Chondrocyte (in vitro differentiated cells): ENCODE measurements at regions not wholly inside any gene's neighbourhood (a gene's known extent, or its start where the extent isn't known, plus 50 kb on each side); places are given as distances from the start of the nearest gene placed in this dataset.

Experiments
- DNase-seq: peaks from one replicate; pipeline ENCODE4 v3.0.0; 2021; ENCODE audit warnings: mixed read lengths, low spot score
- H3K27ac Mint-ChIP-seq: one replicate; pipeline ENCODE4 v1.8.0; 2021; ENCODE audit warnings: mild to moderate bottlenecking, moderate library complexity, mixed read lengths; ENCODE audit not compliant: unreplicated experiment
- H3K27me3 Mint-ChIP-seq: 2 replicates; pipeline ENCODE4 v1.8.0; 2021; ENCODE audit warnings: low read depth, mixed read lengths
- H3K36me3 Mint-ChIP-seq: 2 replicates; pipeline ENCODE4 v1.8.0; 2021; ENCODE audit warnings: low read depth, mixed read lengths
- H3K4me1 Mint-ChIP-seq: 2 replicates; pipeline ENCODE4 v1.8.0; 2021; ENCODE audit warnings: low read depth, mild to moderate bottlenecking, mixed read lengths
- H3K4me3 Mint-ChIP-seq: one replicate; pipeline ENCODE4 v1.8.0; 2021; ENCODE audit warnings: mild to moderate bottlenecking, moderate library complexity, mixed read lengths; ENCODE audit not compliant: unreplicated experiment
- H3K9me3 Mint-ChIP-seq: 2 replicates; pipeline ENCODE4 v1.8.0; 2021; ENCODE audit warnings: low read depth, mixed read lengths
- TF ChIP-seq, protein P1 (sequence below): fragments of 200-600 bp; sonication (generic); IDR thresholded peaks from 2 replicates; pipeline ENCODE4 v1.5.0; 2021; ENCODE audit warnings: antibody characterized with exemption, mild to moderate bottlenecking, moderate library complexity

DNA sequence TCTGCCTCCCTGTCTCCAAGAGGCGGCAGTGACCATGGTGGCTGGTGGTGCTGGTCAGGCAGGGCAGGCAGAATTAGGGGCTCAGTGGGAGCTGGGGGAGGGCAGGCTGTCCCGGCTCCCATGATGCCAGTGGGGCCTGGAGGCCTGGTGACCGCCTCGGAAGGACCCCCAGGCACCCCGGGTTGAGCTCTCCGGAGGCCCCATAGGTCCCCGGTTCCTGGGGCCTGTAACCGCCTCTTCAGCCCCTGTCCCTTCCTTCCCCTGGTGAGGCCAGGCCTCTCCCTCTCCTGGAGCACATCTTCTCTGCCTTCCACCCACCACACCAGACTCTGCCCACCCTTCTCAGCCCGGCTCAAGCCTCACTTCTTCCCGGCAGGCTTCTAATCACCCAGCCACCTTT is 117.7 kb upstream of the GSC start:
- no peaks in the 10 kb centered on the region for H3K36me3 Mint-ChIP-seq
- TF ChIP-seq, protein P1, sequence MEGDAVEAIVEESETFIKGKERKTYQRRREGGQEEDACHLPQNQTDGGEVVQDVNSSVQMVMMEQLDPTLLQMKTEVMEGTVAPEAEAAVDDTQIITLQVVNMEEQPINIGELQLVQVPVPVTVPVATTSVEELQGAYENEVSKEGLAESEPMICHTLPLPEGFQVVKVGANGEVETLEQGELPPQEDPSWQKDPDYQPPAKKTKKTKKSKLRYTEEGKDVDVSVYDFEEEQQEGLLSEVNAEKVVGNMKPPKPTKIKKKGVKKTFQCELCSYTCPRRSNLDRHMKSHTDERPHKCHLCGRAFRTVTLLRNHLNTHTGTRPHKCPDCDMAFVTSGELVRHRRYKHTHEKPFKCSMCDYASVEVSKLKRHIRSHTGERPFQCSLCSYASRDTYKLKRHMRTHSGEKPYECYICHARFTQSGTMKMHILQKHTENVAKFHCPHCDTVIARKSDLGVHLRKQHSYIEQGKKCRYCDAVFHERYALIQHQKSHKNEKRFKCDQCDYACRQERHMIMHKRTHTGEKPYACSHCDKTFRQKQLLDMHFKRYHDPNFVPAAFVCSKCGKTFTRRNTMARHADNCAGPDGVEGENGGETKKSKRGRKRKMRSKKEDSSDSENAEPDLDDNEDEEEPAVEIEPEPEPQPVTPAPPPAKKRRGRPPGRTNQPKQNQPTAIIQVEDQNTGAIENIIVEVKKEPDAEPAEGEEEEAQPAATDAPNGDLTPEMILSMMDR, result no peak
- no peak overlapping the region for H3K27ac Mint-ChIP-seq
- peaks cover 7% of the 10 kb centered on the region for H3K27me3 Mint-ChIP-seq
- no peak overlapping the region for H3K4me3 Mint-ChIP-seq
- no peaks in the 10 kb centered on the region for H3K4me1 Mint-ChIP-seq
- DNase-seq, result peak; percentile 76
- H3K9me3 Mint-ChIP-seq, result no peaks in the 10 kb centered on the region

DNA sequence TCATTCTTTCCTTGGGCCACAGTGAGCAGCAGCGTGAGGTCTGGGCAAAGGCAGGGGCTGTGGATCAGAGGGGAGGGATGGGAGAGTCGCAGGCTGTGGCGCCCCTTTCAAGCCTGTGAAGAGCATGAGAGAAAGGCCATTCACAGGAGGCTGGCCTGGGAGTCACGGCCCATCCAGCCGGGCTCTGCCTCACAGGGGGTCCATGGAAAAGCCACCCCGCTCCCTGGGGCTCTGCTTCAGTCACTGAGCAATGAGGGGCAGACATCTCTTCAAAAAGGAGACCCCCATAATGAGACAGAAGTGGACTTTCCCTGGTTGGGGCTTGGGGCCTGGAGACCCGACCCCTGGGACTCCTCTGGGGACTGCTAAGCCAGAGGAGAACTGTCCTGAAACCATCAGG is 117.0 kb upstream of the GSC start:
- H3K4me3 Mint-ChIP-seq, result no peak overlapping the region
- TF ChIP-seq, protein P1, result no peak
- H3K27me3 Mint-ChIP-seq, result peaks cover 7% of the 10 kb centered on the region
- peak overlapping the region; percentile 9 for H3K27ac Mint-ChIP-seq
- H3K9me3 Mint-ChIP-seq, result peaks cover 4% of the 10 kb centered on the region
- DNase-seq, result peak; percentile 60
- H3K36me3 Mint-ChIP-seq, result no peaks in the 10 kb centered on the region
- no peaks in the 10 kb centered on the region for H3K4me1 Mint-ChIP-seq

DNA sequence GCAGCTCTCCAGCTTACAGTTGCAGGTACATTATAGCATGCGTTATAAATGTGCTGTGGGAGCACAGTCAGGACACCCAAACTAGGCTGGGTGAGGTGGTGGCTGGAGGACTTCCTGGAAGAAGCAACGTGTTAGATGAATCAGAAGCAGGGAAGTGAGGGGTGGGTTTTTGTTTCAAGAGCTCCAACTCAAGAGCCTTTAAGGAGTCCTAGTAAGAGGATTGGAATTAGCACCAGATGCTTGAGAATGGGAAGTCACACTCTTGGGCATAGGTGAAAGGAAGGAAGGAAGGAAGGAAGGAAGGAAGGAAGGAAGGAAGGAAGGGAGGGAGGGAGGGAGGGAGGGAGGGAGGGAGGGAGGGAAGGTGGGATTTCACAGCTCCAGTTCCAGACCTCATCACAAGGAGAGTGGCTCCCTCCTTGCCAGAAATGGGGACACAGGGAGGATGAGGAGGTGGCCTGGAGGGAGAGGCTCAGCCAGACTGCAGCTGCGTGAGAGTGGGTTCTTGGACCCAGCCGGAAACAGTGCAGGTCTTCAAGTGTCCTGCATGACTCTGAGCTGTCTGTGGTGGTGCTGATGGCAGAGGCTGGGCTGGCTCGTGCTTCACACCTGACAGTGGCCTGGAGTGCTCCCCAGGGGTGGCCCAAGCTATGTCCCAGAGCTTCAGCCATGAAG is 115.7 kb upstream of the GSC start:
- H3K36me3 Mint-ChIP-seq, result no peaks in the 10 kb centered on the region
- DNase-seq, result peak; percentile 39
- TF ChIP-seq, protein P1, result no peak
- H3K27me3 Mint-ChIP-seq, result peaks cover 7% of the 10 kb centered on the region
- H3K4me3 Mint-ChIP-seq, result no peak overlapping the region
- H3K9me3 Mint-ChIP-seq, result peaks cover 5% of the 10 kb centered on the region
- H3K4me1 Mint-ChIP-seq, result no peaks in the 10 kb centered on the region
- H3K27ac Mint-ChIP-seq, result no peak overlapping the region

DNA sequence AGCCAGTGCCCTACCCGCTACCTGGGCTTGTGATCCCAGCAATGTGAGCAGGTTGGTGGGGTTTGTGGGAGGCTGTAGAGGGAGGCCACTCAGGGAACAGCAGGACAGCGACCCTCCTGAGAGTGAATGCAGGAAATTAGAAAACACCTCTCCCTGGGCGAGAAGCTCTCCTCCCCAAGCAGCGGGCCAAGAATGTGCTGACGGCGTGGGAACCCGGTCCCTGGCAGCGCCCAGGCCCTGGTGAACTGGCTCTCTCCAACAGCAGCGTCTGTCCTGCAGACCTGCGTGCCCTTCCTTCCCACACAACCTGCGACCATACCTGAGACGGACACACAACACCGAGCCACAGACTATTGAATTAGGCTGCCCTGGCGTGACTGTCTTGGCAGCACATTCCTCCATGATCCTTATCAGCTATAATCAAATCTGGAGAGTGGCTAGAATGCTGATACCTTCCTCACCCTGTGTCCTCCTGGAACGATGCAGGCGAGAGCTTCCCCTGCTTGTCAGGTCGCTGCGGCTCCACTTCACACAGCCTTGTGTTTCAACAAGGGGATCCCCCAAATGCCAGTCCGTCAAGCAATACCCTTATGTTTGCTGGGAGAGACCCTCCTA is 114.8 kb upstream of the GSC start:
- no peak overlapping the region for H3K4me3 Mint-ChIP-seq
- peaks cover 7% of the 10 kb centered on the region for H3K27me3 Mint-ChIP-seq
- TF ChIP-seq, protein P1, result no peak
- no peaks in the 10 kb centered on the region for H3K4me1 Mint-ChIP-seq
- no peak for DNase-seq
- peaks cover 5% of the 10 kb centered on the region for H3K9me3 Mint-ChIP-seq
- H3K27ac Mint-ChIP-seq, result no peak overlapping the region
- no peaks in the 10 kb centered on the region for H3K36me3 Mint-ChIP-seq

DNA sequence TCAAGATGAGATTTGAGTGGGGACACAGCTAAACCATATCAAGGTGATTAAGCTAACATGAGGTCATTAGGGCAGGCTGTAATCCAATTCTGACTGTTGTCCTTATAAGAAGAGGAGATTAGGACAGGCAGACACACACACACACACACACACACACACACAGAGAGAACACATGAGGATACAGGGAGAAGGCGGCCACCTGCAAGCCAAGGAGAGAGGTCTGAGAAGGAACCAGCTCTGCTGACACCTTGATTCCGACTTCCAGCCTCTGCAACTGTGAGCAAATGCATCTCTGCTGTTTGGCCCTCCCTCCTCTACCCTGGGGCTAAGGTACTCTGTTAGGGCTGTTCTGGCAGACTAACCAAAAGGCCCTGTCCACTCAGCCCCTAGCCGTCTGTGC is 112.5 kb upstream of the GSC start:
- Mint-ChIP-seq H3K4me3 (no peak overlapping the region), H3K9me3 (peaks cover 5% of the 10 kb centered on the region), H3K27ac (no peak overlapping the region), H3K4me1 (no peaks in the 10 kb centered on the region), H3K27me3 (peaks cover 9% of the 10 kb centered on the region), H3K36me3 (no peaks in the 10 kb centered on the region)
- DNase-seq, result peak; percentile 36
- TF ChIP-seq, protein P1, result no peak
